AG04450 (cell line): ENCODE measurements at regions not wholly inside any gene's neighbourhood (a gene's known extent, or its start where the extent isn't known, plus 50 kb on each side); places are given as distances from the start of the nearest gene placed in this dataset.

ENCODE experiments used
- CTCF ChIA-PET: fragments of 300-600, 350-600 bp; formaldehyde crosslinking; extraction: SDS; loops from one replicate; lab custom pipeline; 2022; ENCODE audit warnings: antibody characterized with exemption, inconsistent platforms; lab: Charles Lee
- POLR2A ChIA-PET: fragments of 350-600 bp; formaldehyde crosslinking; extraction: SDS; loops from one replicate; lab custom pipeline; 2021; ENCODE audit warnings: antibody characterized with exemption, inconsistent platforms; lab: Yijun Ruan, JAX
- DNase-seq: peaks from one replicate; pipeline ENCODE4 v3.0.0-alpha.2; 2011; ENCODE audit warnings: low read depth, low spot score
- H3K27ac ChIP-seq: one replicate; pipeline ENCODE4 v1.5.1; 2012; ENCODE audit warnings: low read depth, low read length, control low read depth
- H3K27me3 ChIP-seq: one replicate; pipeline ENCODE4 v1.6.0; 2012; ENCODE audit warnings: low read length; ENCODE audit not compliant: control insufficient read depth, insufficient read depth
- H3K4me3 ChIP-seq: 2 replicates; pipeline ENCODE4 v1.5.1; 2011; ENCODE audit warnings: mild to moderate bottlenecking, low read depth, low read length, control low read depth
- H3K9me3 ChIP-seq: 2 replicates; pipeline ENCODE4 v1.5.1; 2012; ENCODE audit warnings: low read length; ENCODE audit not compliant: control insufficient read depth, insufficient read depth
- TF ChIP-seq, protein P1 (sequence below): IDR thresholded peaks from 2 replicates; pipeline ENCODE4 v1.5.1; 2011; ENCODE audit warnings: low read depth, low read length, control low read depth, inconsistent platforms

DNA sequence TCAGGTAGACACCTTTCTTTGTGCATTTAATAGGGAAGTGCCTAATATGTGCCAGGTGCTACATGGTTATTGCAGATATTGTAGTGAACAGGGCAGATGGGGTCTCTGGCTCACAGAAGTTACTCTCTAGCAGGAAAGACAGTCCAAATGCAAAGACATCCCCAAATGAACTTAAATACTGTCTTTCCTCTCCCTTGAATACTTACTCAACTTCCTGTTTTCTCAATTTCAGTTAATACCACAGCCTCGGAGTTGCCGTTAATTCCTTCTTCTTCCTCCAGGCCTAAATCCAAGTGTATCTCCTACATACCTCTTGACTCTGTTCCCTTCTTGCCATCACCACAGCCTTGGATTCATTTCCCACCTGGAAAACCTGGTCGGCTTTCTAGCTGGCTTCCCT lies 134.3 kb upstream of the SESN3 start:
- Histone ChIP-seq H3K4me3 (no peak overlapping the region), H3K27me3 (peaks cover 3% of the 10 kb centered on the region), H3K27ac (no peak overlapping the region), H3K9me3 (no peaks in the 10 kb centered on the region)
- no peak for DNase-seq
- CTCF ChIA-PET: no interaction called here
- POLR2A ChIA-PET: no interaction called here
- TF ChIP-seq, protein P1, sequence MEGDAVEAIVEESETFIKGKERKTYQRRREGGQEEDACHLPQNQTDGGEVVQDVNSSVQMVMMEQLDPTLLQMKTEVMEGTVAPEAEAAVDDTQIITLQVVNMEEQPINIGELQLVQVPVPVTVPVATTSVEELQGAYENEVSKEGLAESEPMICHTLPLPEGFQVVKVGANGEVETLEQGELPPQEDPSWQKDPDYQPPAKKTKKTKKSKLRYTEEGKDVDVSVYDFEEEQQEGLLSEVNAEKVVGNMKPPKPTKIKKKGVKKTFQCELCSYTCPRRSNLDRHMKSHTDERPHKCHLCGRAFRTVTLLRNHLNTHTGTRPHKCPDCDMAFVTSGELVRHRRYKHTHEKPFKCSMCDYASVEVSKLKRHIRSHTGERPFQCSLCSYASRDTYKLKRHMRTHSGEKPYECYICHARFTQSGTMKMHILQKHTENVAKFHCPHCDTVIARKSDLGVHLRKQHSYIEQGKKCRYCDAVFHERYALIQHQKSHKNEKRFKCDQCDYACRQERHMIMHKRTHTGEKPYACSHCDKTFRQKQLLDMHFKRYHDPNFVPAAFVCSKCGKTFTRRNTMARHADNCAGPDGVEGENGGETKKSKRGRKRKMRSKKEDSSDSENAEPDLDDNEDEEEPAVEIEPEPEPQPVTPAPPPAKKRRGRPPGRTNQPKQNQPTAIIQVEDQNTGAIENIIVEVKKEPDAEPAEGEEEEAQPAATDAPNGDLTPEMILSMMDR: no peak

GRCh38 chr11:95364324-95365295 lies 133.6 kb upstream of the SESN3 start:
- no peak for DNase-seq
- no peaks in the 10 kb centered on the region for H3K27me3 ChIP-seq
- TF ChIP-seq, protein P1: no peak
- H3K27ac ChIP-seq: no peak overlapping the region
- ChIA-PET POLR2A (no interaction called here), CTCF (no interaction called here)
- no peaks in the 10 kb centered on the region for H3K9me3 ChIP-seq
- H3K4me3 ChIP-seq: no peak overlapping the region

DNA sequence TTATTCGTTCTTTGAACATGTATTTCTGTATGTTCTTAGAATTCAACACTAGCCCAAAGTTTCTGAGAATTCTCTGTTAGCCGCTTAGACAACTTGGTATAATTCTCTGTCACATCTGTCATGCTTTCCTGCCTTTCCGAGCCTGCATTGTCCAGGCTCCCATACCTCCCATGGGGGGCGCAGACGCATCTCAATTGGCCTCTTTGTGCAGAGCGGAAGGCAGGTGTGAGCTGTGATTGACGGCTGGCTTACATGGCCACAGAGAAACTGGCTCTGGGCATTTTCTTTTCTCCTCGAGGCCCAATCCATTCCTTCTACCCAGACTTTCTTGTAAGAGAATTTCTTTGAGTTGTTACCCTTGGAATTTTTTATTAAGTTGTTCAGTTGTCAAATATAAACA lies 132.7 kb upstream of the SESN3 start:
- H3K27me3 ChIP-seq: no peaks in the 10 kb centered on the region
- no peak overlapping the region for H3K27ac ChIP-seq
- H3K4me3 ChIP-seq: no peak overlapping the region
- ChIA-PET CTCF (no interaction called here), POLR2A (no interaction called here)
- TF ChIP-seq, protein P1: no peak
- H3K9me3 ChIP-seq: no peaks in the 10 kb centered on the region
- no peak for DNase-seq

DNA sequence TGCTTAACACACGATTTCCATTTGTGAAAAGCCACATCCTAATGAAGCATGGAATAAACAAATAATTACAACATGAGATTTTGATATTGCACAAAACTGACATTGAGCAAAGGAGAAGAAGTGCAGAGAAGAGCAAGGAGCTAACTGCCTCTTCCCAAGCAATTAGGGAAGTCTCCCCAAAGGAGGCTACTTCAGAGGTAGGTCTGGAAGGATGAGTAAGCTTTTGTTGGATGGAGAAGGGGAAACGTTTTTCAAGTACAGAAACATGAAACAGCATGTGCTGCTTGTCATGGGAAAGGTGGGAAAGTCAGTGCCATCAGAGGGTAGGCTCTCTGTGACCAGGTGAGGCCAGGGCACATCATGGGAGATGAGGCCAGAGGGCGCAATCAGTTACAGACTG lies 132.2 kb upstream of the SESN3 start:
- TF ChIP-seq, protein P1: no peak
- CTCF ChIA-PET: no interaction called here
- H3K9me3 ChIP-seq: no peaks in the 10 kb centered on the region
- POLR2A ChIA-PET: no interaction called here
- no peak overlapping the region for H3K4me3 ChIP-seq
- no peak for DNase-seq
- no peaks in the 10 kb centered on the region for H3K27me3 ChIP-seq
- H3K27ac ChIP-seq: no peak overlapping the region

DNA sequence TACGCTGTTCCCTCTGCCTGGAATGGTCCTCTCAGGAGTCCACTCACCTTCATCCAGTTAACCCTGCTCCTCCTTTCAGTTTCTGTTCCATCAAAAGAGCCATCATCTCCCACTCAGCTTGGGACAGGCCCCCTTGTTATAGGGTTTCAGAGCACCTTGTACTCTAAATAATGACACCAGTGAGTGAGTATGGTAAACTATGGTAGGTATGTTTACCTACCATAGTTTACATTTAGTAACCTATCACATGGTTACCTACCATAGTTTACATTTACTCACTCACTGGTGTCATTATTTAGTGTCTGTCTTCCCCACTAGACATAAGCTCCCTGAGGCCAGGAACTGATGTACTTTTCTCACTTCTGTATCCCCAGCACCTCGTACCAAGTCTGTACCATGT lies 130.2 kb upstream of the SESN3 start:
- Histone ChIP-seq H3K27me3 (peaks cover 5% of the 10 kb centered on the region), H3K27ac (no peak overlapping the region), H3K4me3 (no peak overlapping the region), H3K9me3 (no peaks in the 10 kb centered on the region)
- TF ChIP-seq, protein P1: no peak
- ChIA-PET POLR2A (no interaction called here), CTCF (interaction anchor here (1.8 kb wide), 1 partner anchor 344 kb away, joined by 4 read pairs; no protein-coding TSS in a partner anchor)
- no peak for DNase-seq
